Smooth muscle cell (in vitro differentiated cells): ENCODE measurements at regions not wholly inside any gene's neighbourhood (a gene's known extent, or its start where the extent isn't known, plus 50 kb on each side); places are given as distances from the start of the nearest gene placed in this dataset.

Experiments used
- DNase-seq: peaks from one replicate; lab custom pipeline; 2025; ENCODE audit not compliant: unreplicated experiment; lab: John Stamatoyannopoulos, UW
- H2AFZ ChIP-seq: fragments of 200-600 bp; sonication (generic); 2 replicates; pipeline ENCODE4 v1.6.0; 2016; ENCODE audit warnings: antibody characterized with exemption, low read depth, mild to moderate bottlenecking
- H3F3A ChIP-seq: fragments of 200-600 bp; sonication (generic); 2 replicates; pipeline ENCODE4 v1.6.0; 2017; ENCODE audit warnings: antibody characterized with exemption, low read depth
- H3K27ac ChIP-seq: fragments of 200-600 bp; sonication (generic); 2 replicates; pipeline ENCODE4 v1.5.1; 2016; ENCODE audit warnings: low read depth, mild to moderate bottlenecking
- H3K27me3 ChIP-seq: fragments of 200-600 bp; sonication (generic); 2 replicates; pipeline ENCODE4 v1.6.1; 2016; ENCODE audit warnings: low read depth, mild to moderate bottlenecking
- H3K36me3 ChIP-seq: fragments of 200-600 bp; sonication (generic); 2 replicates; pipeline ENCODE4 v1.5.1; 2016; ENCODE audit warnings: low read depth
- H3K4me1 ChIP-seq: fragments of 200-600 bp; sonication (generic); 2 replicates; pipeline ENCODE4 v1.5.1; 2016; ENCODE audit warnings: low read depth
- H3K4me2 ChIP-seq: fragments of 200-600 bp; sonication (generic); 2 replicates; pipeline ENCODE4 v1.6.0; 2016; ENCODE audit warnings: mild to moderate bottlenecking
- H3K4me3 ChIP-seq: fragments of 200-600 bp; sonication (generic); 2 replicates; pipeline ENCODE4 v1.5.1; 2016; ENCODE audit warnings: mild to moderate bottlenecking
- H3K79me2 ChIP-seq: fragments of 200-600 bp; sonication (generic); 2 replicates; pipeline ENCODE4 v1.6.0; 2016; ENCODE audit warnings: low read depth, mild to moderate bottlenecking
- H3K9ac ChIP-seq: fragments of 200-600 bp; sonication (generic); 2 replicates; pipeline ENCODE4 v1.6.0; 2016; ENCODE audit warnings: low read depth
- H3K9me3 ChIP-seq: fragments of 200-600 bp; sonication (generic); replicated peaks from 2 replicates; pipeline ENCODE4 v1.5.1; 2016; ENCODE audit warnings: low read depth
- H4K20me1 ChIP-seq: fragments of 200-600 bp; sonication (generic); 2 replicates; pipeline ENCODE4 v1.6.0; 2016; ENCODE audit warnings: low read depth
- WGBS: methylation state at CpG from one replicate; pipeline ENCODE4 v1.1.7; 2016; ENCODE audit warnings: low lambda C conversion rate; 5-methylcytosine and 5-hydroxymethylcytosine counted together
- TF ChIP-seq, protein P1 (sequence below): fragments of 200-600 bp; sonication (generic); IDR thresholded peaks from 2 replicates; pipeline ENCODE4 v1.5.1; 2017; ENCODE audit warnings: borderline replicate concordance, mild to moderate bottlenecking, antibody characterized with exemption; ENCODE audit not compliant: insufficient read depth, poor library complexity, severe bottlenecking

DNA sequence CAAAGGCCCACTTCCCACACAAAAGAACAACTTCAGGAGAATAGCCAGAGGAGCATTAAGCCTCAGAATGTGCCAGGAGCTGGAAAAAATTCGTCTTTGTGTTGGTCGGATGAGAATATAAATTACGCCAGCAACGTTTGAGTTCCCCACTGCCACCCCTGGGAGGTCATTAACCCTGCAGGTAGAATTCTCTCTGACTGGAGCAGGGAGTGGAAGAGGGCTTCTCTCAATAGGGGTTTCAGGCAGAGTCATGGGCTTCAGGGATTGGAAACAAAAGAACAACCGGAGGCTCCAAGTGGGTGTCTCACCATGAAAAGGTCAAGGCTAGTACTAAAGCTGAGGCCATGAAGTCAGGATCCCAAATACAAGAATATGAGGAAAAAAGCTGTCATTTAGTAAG, 69.0 kb upstream of the DDX18 start:
- Histone ChIP-seq H3K27me3 (peaks cover 8% of the 10 kb centered on the region), H3K79me2 (no peaks in the 10 kb centered on the region), H3F3A (no peaks in the 10 kb centered on the region), H4K20me1 (no peaks in the 10 kb centered on the region), H3K9ac (no peak overlapping the region), H3K4me2 (no peak overlapping the region), H2AFZ (no peak overlapping the region), H3K4me3 (no peak overlapping the region), H3K9me3 (no peaks in the 10 kb centered on the region), H3K27ac (no peak overlapping the region), H3K36me3 (no peaks in the 10 kb centered on the region), H3K4me1 (no peaks in the 10 kb centered on the region)
- no peak for DNase-seq
- TF ChIP-seq, protein P1, sequence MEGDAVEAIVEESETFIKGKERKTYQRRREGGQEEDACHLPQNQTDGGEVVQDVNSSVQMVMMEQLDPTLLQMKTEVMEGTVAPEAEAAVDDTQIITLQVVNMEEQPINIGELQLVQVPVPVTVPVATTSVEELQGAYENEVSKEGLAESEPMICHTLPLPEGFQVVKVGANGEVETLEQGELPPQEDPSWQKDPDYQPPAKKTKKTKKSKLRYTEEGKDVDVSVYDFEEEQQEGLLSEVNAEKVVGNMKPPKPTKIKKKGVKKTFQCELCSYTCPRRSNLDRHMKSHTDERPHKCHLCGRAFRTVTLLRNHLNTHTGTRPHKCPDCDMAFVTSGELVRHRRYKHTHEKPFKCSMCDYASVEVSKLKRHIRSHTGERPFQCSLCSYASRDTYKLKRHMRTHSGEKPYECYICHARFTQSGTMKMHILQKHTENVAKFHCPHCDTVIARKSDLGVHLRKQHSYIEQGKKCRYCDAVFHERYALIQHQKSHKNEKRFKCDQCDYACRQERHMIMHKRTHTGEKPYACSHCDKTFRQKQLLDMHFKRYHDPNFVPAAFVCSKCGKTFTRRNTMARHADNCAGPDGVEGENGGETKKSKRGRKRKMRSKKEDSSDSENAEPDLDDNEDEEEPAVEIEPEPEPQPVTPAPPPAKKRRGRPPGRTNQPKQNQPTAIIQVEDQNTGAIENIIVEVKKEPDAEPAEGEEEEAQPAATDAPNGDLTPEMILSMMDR = no peak
- WGBS = 72% methylated on average over 5 of the region's 5 CpGs

DNA sequence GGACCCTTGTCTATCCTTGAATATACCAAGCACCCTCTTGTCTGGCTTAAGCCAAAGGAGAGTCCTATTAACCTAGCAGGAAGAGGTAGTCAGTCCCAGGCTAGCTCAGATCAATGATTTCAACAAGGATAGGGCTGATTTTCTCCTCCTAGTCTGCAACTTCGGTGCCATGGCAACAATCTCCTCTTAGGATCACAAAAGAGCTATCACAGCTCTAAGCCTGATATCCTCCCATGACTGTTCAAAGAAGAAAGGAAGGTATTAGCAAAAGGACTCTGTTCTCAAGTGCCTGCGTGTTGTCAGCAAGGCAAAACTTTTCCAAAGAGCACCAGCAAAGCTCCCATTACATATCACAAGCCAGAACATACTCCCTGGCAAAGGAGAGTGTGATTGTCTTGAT, 58.7 kb upstream of the DDX18 start:
- WGBS = 64% methylated on average over 2 of the region's 2 CpGs
- H2AFZ ChIP-seq = no peak overlapping the region
- H3K79me2 ChIP-seq = no peaks in the 10 kb centered on the region
- TF ChIP-seq, protein P1 = no peak
- no peak overlapping the region for H3K4me3 ChIP-seq
- H3K4me2 ChIP-seq = no peak overlapping the region
- H4K20me1 ChIP-seq = no peaks in the 10 kb centered on the region
- H3K27me3 ChIP-seq = no peaks in the 10 kb centered on the region
- no peaks in the 10 kb centered on the region for H3K4me1 ChIP-seq
- H3K9ac ChIP-seq = no peak overlapping the region
- no peak for DNase-seq
- no peak overlapping the region for H3K27ac ChIP-seq
- H3K36me3 ChIP-seq = no peaks in the 10 kb centered on the region
- H3F3A ChIP-seq = no peaks in the 10 kb centered on the region
- no peaks in the 10 kb centered on the region for H3K9me3 ChIP-seq

DNA sequence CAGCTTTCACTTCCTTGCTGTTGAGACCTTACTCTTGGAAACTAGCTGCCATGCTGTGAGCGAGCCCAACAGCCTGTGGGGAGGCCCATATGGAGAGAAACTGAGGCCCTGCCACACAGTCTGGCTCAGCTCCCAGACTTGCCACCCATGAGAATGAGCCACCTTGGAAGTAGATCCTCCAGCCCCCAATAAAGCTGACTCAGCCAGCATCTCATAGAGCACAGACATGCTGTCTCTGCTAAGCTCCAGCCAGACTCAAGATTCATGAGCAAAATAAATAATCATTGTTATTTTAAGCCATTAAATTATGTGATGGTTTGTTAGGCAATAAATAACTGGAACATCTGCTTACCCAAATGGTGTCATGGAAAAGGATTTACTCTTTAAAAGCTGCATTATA, 53.6 kb upstream of the DDX18 start:
- H3K27ac ChIP-seq = no peak overlapping the region
- no peaks in the 10 kb centered on the region for H3K36me3 ChIP-seq
- no peaks in the 10 kb centered on the region for H3K27me3 ChIP-seq
- no peaks in the 10 kb centered on the region for H3K9me3 ChIP-seq
- no peak for DNase-seq
- no peak overlapping the region for H3K4me3 ChIP-seq
- no peak overlapping the region for H3K9ac ChIP-seq
- no peak overlapping the region for H3K4me2 ChIP-seq
- H3K4me1 ChIP-seq = no peaks in the 10 kb centered on the region
- no peaks in the 10 kb centered on the region for H4K20me1 ChIP-seq
- TF ChIP-seq, protein P1 = no peak
- no peak overlapping the region for H2AFZ ChIP-seq
- WGBS = 83% methylated on average over 1 of the region's 1 CpG
- no peaks in the 10 kb centered on the region for H3K79me2 ChIP-seq
- no peaks in the 10 kb centered on the region for H3F3A ChIP-seq

DNA sequence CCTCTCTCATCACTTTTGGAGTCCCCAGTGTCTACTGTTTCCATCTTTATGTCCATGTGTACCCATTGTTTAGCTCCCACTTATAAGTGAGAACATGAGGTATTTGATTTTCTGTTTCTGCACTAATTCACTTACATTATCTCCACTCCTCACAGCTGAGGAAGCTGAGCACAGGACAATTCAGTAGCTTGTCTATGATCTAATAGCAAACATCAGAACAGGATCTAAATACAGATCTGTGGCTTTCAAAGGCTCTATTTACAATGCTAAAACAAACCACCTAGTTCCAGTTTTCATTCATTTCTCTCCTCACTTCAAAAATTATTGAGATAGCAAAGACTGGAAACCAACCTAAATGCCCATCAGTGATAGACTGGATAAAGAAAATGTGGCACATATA, 52.0 kb upstream of the DDX18 start:
- Histone ChIP-seq H3K4me1 (no peaks in the 10 kb centered on the region), H3K4me3 (no peak overlapping the region), H3K4me2 (no peak overlapping the region), H2AFZ (no peak overlapping the region), H3K27me3 (no peaks in the 10 kb centered on the region), H3K27ac (no peak overlapping the region), H3F3A (no peaks in the 10 kb centered on the region), H4K20me1 (no peaks in the 10 kb centered on the region), H3K79me2 (no peaks in the 10 kb centered on the region), H3K9ac (no peak overlapping the region), H3K36me3 (no peaks in the 10 kb centered on the region), H3K9me3 (no peaks in the 10 kb centered on the region)
- no peak for DNase-seq
- TF ChIP-seq, protein P1 = no peak
